ENCODE measurements at regions not wholly inside any gene's neighbourhood (a gene's known extent, or its start where the extent isn't known, plus 50 kb on each side); places are given as distances from the start of the nearest gene placed in this dataset.

- no peak for DNase-seq (ENCODE audit: low read depth, low spot score)
Measured at GRCh38 chr12:124415064-124415463, 120.2 kb downstream of the RFLNA start.

GRCh38 chr12:124413915-124414314 lies 119.0 kb downstream of the RFLNA start:
- no peak for DNase-seq (ENCODE audit: low read depth, low spot score)

DNA sequence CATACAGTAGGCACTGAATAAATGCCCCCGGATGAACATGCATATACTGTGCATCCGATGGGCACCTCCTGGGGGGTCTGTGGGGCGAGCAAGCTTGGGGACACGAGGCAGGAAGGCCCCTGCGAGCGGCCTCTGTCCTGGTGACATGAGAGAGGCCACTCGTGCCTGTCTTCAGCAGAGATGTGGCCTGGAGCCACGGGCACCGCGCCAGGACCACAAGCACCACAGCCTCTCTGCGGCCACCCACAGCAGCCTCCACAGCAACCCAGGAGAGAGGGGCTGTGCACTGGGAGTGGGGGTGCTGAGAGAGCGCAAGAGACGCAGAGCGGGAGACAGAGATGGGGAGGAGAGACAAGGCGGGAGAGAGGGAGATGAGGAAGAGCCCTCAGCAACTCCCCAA lies 118.5 kb downstream of the RFLNA start:
- DNase-seq (ENCODE audit: low read depth, low spot score) = no peak

GRCh38 chr12:124412646-124413015 lies 117.7 kb downstream of the RFLNA start:
- DNase-seq (ENCODE audit: low read depth, low spot score) = no peak

- no peak for DNase-seq (ENCODE audit: low read depth, low spot score)
Measured at GRCh38 chr12:124411953-124412645, 117.2 kb downstream of the RFLNA start.

GRCh38 chr12:124411281-124411878 lies 116.5 kb downstream of the RFLNA start:
- DNase-seq (ENCODE audit: low read depth, low spot score) = no peak

DNA sequence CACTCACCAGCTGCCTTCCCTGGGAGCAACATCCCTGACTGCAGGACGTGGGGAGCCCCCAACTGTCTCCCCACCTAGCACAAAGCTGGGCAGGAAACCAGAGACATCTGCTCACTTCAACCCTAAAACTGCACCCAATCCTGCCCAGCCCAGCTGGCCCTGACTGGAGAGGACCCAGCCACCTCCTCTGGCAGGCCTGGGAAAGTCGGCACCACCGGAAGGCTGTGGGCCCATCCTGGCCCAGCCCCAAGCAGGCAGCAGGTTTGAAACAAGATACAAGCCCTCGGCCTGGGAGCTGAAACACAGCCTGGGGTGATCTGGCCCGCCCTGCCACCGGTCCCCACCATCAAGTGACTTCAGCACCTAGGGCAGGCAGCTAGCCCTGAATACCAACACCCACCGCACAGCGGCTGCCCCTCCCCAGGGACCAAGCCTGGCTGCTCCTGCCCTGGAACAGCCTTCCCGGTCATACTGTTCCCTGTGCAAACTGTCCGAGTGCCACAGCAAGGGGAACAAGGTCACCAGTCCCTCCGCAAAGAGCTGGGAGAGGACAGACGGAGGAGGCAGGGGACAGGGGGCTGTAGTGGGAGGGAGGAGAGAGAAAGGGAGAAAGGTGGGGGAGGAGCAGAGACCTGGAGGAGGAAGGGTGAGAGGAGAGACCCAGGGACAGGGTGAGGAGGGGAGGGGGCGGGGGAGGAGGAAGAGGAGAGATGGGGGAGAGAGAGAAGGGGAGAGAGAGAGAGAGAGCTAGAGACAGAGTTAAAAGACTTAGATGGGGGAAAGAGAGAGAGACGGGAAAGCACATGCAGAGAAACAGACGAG lies 115.7 kb downstream of the RFLNA start:
- DNase-seq (ENCODE audit: low read depth, low spot score) = no peak

DNA sequence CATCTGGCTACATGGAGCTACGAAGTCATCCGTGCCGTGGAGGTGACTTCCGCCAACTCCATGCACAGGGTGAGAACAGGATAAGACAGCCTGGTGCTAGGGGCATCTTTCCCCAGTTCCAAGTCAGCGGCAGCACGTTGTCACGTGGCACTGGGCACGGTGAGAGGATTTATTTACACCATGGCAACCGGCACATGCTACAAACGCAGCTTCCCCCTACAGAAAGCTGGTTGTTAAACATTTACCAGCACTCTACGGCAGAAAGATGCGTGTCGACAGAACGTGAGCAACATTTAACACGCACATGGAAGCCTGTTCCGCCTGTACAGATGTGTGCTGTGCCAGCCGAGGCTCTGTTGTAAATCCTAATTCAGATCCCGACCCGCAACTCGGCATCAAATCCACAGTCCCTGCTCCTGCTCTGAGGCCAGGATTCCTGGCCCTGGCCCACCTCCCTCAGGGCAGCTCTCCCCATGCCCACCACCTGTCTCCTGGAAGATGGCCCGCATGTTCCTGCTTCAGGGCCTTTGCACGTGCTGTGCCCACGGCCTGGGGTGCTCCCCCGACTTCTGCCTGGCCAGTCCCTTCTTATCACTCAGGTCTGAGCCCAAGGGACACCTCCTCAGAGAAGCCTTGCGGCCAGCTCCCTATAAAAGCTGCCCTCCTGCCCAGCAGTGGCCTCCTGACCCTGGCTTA lies 114.1 kb downstream of the RFLNA start:
- no peak for DNase-seq (ENCODE audit: low read depth, low spot score)

- DNase-seq (ENCODE audit: low read depth, low spot score) = no peak
Measured at GRCh38 chr12:124407074-124407473, 112.2 kb downstream of the RFLNA start.

GRCh38 chr12:124406043-124406442 lies 111.2 kb downstream of the RFLNA start:
- DNase-seq (ENCODE audit: low read depth, low spot score) = no peak

GRCh38 chr12:124405592-124405991 lies 110.7 kb downstream of the RFLNA start:
- DNase-seq (ENCODE audit: low read depth, low spot score) = no peak

- DNase-seq (ENCODE audit: low read depth, low spot score) = no peak
Measured at GRCh38 chr12:124405151-124405550, 110.3 kb downstream of the RFLNA start.

GRCh38 chr12:124404162-124404784 lies 109.4 kb downstream of the RFLNA start:
- DNase-seq (ENCODE audit: low read depth, low spot score) = no peak

GRCh38 chr12:124403273-124403672 lies 108.4 kb downstream of the RFLNA start:
- no peak for DNase-seq (ENCODE audit: low read depth, low spot score)

DNA sequence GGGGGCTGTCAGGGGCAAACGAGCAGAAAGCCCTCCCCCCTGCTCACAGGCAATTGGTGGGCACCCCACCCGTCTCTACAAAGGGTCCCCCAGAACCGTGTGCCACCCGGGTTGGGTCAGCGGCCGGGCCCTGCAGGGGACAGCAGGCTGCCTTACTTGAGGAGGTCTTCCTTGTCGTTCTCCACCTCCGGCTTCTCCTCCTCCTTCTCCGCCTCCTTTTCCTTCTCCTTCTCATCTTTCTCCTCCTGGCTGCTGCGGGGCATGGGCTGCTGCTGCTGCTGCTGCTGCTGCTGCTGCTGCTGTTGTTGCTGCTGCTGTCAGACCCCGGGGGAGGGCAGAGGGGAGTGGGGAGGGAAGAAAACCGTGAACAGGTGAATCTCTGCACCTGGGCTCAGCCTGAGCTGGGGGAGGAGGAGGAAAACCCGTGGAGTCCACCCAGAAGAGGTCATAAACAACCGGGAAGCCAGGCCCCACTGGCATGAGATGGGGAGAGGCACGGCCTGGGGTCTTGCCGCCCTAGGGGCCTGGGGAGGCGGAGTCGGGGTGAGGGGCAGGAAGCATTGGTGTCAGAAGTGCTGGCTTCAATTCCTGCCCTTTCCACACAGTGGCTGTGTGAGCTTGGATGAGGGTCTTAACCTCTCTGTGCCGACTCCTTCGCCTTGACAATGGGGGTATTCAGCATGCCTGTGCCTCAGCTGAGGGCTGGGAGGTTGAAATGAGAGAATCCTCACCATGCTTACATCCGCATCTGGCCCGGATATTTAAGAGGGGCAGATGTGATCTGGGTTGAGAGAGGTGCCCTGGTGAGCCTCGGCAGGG lies 107.6 kb downstream of the RFLNA start:
- no peak for DNase-seq (ENCODE audit: low read depth, low spot score)

DNA sequence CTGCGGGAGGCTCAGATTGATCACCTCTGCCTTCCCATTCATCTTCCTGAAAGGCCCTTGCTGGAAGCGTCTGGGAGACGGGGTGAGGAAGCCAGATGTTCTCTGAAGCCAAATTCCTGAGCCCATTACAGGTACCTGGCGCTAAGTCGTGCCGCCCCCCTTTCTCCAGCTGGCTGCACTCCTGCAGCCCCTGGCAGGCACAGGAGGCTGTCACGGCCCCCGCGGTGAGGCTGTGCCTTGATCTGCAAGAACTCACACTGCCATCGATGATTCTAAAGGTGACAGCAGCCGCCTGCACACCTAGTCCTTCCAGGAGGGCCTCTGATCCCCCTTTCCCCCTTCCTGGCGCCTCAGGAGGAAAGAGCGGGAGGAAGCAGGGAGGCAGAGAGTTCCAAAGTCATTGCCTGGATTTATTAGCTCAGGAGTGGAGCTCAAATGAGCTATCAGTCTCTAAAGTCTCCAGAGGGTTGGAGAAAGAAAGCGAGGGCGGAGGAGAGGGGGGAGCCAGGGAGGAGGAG lies 106.9 kb downstream of the RFLNA start:
- no peak for DNase-seq (ENCODE audit: low read depth, low spot score)

- no peak for DNase-seq (ENCODE audit: low read depth, low spot score)
Measured at GRCh38 chr12:124400124-124400523, 105.2 kb downstream of the RFLNA start.

- no peak for DNase-seq (ENCODE audit: low read depth, low spot score)
Measured at GRCh38 chr12:124399622-124400021, 104.7 kb downstream of the RFLNA start.

- no peak for DNase-seq (ENCODE audit: low read depth, low spot score)
Measured at GRCh38 chr12:124398578-124399227, 103.8 kb downstream of the RFLNA start.
